ENCODE measurements at regions not wholly inside any gene's neighbourhood (a gene's known extent, or its start where the extent isn't known, plus 50 kb on each side); places are given as distances from the start of the nearest gene placed in this dataset.
"Not testable (repeated sequence)": the region's sequence is repeated elsewhere in the genome, so short reads cannot be mapped to it uniquely, and the experiment has no call there.

- Mint-ChIP-seq H3K27ac (no peak overlapping the region), H3K9me3 (ENCODE audit: low read depth) (no peaks in the 10 kb centered on the region), H3K36me3 (ENCODE audit: insufficient read depth) (no peaks in the 10 kb centered on the region), H3K27me3 (peaks cover 29% of the 10 kb centered on the region), H3K4me3 (ENCODE audit: low read depth) (no peak overlapping the region), H3K4me1 (ENCODE audit: low read depth) (peaks cover 3% of the 10 kb centered on the region)
- TF ChIP-seq CTCF (IDR thresholded peaks at IDR 0.05; ENCODE audit: unreplicated experiment), result no peak
- no peak for DNase-seq (ENCODE audit: low spot score, unreplicated experiment)
These were observed 130.8 kb upstream of the TWIST2 start for GRCh38 chr2:238717084-238717483.

GRCh38 chr2:238719641-238720040 lies 128.2 kb upstream of the TWIST2 start:
- peaks cover 3% of the 10 kb centered on the region for H3K4me1 Mint-ChIP-seq (ENCODE audit: low read depth)
- no peak for TF ChIP-seq CTCF (IDR thresholded peaks at IDR 0.05; ENCODE audit: unreplicated experiment)
- no peak overlapping the region for H3K27ac Mint-ChIP-seq
- no peak overlapping the region for H3K4me3 Mint-ChIP-seq (ENCODE audit: low read depth)
- no peaks in the 10 kb centered on the region for H3K36me3 Mint-ChIP-seq (ENCODE audit: insufficient read depth)
- H3K27me3 Mint-ChIP-seq, result peaks cover 44% of the 10 kb centered on the region
- H3K9me3 Mint-ChIP-seq (ENCODE audit: low read depth), result peaks cover 3% of the 10 kb centered on the region
- no peak for DNase-seq (ENCODE audit: low spot score, unreplicated experiment)

- Mint-ChIP-seq H3K4me1 (ENCODE audit: low read depth) (peaks cover 3% of the 10 kb centered on the region), H3K36me3 (ENCODE audit: insufficient read depth) (no peaks in the 10 kb centered on the region), H3K4me3 (ENCODE audit: low read depth) (no peak overlapping the region), H3K27me3 (peaks cover 50% of the 10 kb centered on the region), H3K9me3 (ENCODE audit: low read depth) (peaks cover 3% of the 10 kb centered on the region), H3K27ac (no peak overlapping the region)
- DNase-seq (ENCODE audit: low spot score, unreplicated experiment), result peak; percentile 58
- TF ChIP-seq CTCF (IDR thresholded peaks at IDR 0.05; ENCODE audit: unreplicated experiment), result peak; percentile 84
These were observed 127.6 kb upstream of the TWIST2 start for GRCh38 chr2:238720232-238720672.

GRCh38 chr2:238722181-238722580 lies 125.7 kb upstream of the TWIST2 start:
- H3K4me3 Mint-ChIP-seq (ENCODE audit: low read depth), result no peak overlapping the region
- TF ChIP-seq CTCF (IDR thresholded peaks at IDR 0.05; ENCODE audit: unreplicated experiment), result no peak
- no peaks in the 10 kb centered on the region for H3K4me1 Mint-ChIP-seq (ENCODE audit: low read depth)
- H3K9me3 Mint-ChIP-seq (ENCODE audit: low read depth), result peaks cover 5% of the 10 kb centered on the region
- H3K36me3 Mint-ChIP-seq (ENCODE audit: insufficient read depth), result no peaks in the 10 kb centered on the region
- peaks cover 45% of the 10 kb centered on the region for H3K27me3 Mint-ChIP-seq
- DNase-seq (ENCODE audit: low spot score, unreplicated experiment), result no peak
- no peak overlapping the region for H3K27ac Mint-ChIP-seq

- Mint-ChIP-seq H3K4me1 (ENCODE audit: low read depth) (no peaks in the 10 kb centered on the region), H3K27ac (no peak overlapping the region), H3K4me3 (ENCODE audit: low read depth) (no peak overlapping the region), H3K27me3 (peaks cover 49% of the 10 kb centered on the region), H3K9me3 (ENCODE audit: low read depth) (peaks cover 5% of the 10 kb centered on the region), H3K36me3 (ENCODE audit: insufficient read depth) (no peaks in the 10 kb centered on the region)
- no peak for TF ChIP-seq CTCF (IDR thresholded peaks at IDR 0.05; ENCODE audit: unreplicated experiment)
- no peak for DNase-seq (ENCODE audit: low spot score, unreplicated experiment)
These were observed 125.0 kb upstream of the TWIST2 start for GRCh38 chr2:238722883-238723282.

GRCh38 chr2:238723740-238724320 lies 124.1 kb upstream of the TWIST2 start:
- not testable (repeated sequence) for H3K4me1 Mint-ChIP-seq (ENCODE audit: low read depth); H3K36me3 Mint-ChIP-seq (ENCODE audit: insufficient read depth); H3K9me3 Mint-ChIP-seq (ENCODE audit: low read depth); DNase-seq (ENCODE audit: low spot score, unreplicated experiment); H3K27ac Mint-ChIP-seq; H3K4me3 Mint-ChIP-seq (ENCODE audit: low read depth)
- peaks cover 54% of the 10 kb centered on the region for H3K27me3 Mint-ChIP-seq
